Cerebellar cortex (tissue), 1 donor: ENCODE measurements at regions not wholly inside any gene's neighbourhood (a gene's known extent, or its start where the extent isn't known, plus 50 kb on each side); places are given as distances from the start of the nearest gene placed in this dataset.

Experiments used
- DNase-seq: peaks from one replicate; pipeline ENCODE4 v3.0.0-alpha.2; 2015; ENCODE audit warnings: low spot score

DNA sequence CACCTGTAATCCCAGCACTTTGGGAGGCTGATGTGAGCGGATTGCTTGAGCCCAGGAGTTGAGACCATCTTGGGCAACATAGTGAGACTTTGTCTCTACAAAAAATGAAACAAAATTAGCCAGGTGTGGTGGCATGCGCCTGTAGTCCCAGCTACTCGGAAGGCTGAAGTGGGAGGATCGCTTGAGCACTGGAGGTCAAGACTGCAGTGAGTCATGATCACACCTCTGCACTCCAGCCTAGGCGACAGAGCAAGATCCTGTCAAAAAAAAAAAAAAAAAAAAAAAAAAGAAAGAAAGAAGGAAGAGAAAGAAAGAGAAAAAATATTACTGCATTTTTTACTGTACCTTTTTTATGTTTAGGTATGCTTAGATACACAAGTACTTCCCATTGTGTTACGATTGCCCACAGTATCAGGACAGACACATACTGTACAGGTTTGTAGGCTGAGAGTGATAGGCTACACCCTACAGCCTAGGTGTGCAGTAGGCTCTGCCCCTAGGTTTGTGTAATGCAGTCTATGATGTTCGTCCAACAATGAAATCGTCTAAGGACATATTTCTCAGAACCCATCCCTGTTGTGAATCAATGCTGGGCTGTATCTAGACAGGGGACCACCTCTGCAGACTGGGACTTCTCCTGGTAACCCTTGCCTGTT is 160.4 kb upstream of the PWP1 start:
- DNase-seq = no peak

DNA sequence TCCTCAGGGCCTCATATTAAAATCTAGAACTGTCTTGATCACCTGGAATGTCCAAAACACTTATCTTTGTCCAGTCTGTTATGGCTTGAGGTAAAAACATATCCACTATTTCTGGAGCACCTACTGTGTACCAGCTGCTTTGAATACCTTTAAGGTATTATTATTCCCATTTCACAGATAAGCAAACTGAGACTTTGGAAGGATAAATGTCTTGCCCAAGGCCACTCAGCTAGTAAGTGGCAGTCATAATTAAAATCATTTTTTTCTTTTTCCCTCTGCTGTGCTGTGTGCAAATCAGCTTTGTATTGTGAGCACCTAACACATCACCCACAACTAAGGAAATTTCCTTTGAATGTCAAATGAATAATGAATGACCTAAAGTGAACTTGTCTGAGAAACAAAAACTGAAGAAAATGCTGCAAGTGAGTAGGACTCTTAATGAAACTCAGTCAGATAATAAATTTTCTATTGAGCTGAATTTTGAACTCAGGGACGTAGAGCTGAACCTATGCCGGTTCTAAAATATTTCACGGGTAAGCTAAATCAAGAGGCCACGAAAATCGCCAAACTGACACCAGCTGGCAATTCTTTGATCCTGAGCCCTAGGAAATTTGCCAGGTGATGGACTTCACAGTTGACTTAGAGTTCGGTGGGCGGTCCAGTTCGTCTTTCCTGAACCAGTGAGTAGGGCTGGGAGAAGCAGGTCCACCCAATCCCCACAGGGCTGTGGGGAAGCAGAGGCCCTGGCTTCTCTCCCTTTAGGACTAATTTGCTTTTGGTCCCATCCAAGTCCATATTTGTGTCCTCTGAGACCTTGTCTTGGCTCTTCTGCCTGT is 159.7 kb upstream of the PWP1 start:
- no peak for DNase-seq

DNA sequence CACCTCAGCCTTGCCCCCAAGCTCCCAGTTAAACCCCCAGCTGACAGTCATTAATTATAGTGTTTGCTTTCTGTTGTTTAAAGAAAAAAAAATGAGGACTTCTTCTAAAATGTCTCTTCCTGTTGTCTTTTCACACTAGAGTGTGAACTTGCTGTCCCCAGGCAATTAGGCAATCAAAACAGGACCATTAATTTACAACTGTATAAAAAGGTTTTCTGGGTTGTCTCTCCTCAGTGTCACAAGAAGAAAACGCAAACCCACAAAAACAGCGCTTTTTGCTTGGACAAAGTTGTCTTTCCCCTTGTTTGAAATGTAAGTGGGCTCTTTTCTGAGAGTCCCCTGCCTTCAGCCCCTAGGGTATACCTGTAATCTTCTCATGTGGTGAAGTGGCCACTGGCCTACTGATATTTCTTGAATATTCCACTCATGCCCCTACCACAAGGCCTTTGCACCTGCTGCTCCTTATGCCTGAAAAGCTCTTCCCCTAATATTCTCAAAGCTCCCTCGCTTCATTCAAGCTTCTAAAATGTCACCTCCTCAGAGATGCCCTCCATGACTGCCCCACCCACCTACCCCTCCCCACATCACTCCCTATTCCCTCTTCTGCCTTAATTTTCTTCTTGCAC is 158.9 kb upstream of the PWP1 start:
- no peak for DNase-seq

DNA sequence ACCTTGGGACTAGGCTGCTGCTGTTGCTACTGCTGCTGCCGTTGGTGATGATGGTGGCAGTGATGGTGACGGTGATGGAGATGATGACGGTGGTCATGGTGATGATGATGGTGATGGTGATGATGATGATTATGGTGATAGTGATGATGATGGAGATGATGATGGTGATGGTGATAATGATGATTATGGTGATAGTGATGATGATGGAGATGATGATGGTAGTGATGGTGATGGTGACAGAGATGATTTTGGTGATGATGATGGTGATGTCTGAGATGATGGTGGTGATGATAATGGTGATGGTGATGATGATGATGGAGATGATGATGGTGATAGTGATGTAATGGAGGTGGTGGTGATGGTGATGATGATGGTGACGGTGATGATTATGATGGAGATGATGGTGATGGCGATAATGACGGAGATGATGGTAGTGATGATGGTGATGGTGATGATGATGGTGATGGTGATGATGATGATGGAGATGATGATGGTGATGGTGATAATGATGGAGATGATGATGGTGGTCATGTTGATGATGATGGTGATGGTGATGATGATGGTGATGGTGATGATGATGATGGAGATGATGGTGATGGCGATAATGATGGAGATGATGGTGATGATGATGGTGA is 156.8 kb upstream of the PWP1 start:
- no peak for DNase-seq

DNA sequence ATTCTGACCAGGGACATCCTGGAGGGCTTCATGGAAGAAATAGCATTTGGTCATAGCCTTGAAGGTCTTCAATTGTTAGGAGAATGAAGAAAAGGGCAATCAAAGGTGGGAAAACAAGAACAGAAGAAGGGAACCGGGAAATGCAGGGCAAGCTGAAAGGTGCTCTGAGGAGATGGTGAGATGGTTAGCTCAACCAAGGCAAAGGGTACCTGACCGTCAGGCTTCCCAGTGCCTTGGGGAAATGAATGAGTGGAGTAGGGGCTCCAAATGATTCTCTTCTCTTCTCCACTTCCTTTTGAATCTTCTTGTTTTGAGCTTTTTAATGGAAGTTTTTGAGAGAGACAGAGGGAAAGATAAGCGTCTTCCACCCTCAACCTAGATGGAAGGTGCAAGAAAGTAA is 155.6 kb upstream of the PWP1 start:
- no peak for DNase-seq

DNA sequence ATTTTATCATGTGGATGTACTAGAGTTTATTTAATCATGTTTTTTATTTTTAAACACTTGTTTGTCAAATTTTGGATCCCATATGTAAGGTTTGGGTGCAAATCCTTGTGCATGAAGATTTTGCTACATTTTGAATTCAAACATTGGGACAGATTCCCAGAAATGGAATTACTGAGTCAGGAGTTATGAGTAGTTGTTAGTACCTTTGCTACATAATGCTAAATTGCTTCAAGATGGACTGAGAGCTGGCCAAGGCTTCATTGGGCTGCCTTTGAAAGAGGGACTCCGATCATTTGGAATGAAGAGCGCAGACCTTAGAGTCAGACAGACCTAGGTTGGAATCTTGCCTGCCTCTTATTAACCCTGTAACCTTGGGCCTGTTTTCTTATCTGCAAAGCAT is 154.9 kb upstream of the PWP1 start:
- no peak for DNase-seq

DNA sequence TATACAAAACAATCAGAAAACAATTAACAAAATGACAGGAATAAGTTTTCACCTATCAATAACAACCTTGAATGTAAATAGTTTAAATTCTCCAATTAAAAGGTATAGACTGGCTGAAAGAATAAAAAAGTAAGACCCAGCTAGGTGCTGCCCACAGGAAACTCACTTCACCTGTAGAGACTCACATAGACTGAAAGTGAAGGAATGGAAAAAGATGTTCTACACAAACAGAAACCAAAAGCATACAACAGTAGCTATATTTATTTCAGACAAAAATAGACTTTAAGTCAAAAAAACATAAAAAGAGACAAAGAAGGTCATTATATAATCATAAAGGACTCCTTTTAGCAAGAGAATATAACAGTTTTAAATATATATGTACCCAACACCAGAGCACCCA is 152.4 kb upstream of the PWP1 start:
- DNase-seq = no peak

DNA sequence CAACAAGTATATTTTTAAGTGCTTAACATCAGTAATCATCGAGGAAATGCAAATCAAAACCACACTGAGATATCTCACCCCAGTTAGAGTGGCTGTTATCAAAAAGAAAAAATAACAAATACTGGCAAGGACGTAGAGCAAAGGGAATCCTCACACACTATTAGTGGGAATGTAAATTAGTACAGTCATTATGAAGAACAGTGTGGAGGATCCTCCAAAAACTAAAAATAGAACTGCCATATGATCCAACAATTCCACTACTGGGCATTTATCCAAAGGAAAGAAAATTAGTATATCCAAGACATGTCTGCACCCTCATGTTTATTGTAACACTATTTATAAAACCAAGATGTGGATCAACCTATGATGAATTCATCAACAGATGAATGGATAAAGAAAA is 149.0 kb upstream of the PWP1 start:
- no peak for DNase-seq

DNA sequence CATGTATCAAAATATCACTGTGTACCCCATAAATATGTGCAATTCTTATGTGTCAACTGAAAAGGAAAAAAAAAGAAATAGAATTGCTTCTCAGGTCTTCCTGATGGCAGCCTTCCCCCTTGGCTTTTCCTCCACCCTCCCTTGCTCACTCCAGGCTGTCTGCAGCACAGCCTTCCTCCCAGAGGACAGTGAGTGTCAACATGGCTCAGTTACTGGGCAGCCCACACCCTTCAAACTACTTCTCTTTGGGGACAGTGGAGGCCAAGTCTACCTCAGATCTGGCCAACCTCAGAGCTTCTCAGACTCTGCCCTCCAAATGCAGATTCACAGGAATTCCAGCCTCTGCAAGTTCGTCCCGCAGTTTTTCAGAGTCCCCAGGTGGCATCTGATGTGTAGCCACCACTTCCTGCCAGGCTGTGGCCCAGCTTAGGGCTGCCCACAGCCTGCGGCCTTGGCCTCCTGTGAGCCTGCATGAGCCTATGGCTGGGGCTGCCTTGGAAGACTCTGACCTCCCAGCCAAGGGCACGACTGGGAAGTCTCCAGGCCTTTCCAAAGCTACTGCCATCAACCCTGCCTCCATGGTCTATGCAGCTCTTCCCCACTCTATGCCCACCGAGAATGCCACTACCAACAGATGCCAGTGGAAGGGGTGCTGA is 148.0 kb upstream of the PWP1 start:
- DNase-seq = no peak

DNA sequence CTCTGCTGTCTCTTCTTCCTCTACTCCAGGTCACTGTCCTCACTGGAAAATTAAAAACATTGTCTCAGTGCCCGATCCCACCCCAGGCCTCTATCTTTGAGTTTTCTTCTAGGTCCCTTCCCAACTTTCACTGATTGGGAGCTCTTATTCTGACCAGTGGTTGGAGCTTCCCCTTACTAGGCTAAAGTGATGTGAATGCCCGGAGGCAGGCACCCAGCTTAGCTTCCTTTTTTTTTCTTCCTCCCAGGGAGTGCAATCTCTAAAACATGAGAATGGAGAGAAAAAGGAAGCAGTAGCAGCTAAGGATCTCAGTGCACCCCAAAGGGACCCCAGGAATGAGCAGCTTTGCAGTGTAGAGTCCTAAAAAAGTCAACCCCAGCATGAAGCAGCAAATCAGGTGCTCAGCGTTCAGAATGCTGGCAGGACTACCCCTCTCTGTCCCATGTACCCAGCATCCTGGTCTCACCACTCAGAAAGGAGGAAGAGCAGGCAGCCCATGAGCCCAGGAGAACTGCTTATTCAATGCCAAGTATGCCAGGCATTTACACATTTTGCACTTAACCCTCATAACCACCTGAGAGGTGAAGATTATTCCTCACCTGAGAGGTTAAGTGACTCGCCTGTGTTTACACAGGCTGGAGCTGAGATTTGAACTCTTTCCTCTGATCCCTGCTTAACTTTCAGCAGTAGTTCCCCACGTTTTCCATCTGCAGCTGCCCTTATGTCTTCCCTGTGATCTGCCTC is 146.2 kb upstream of the PWP1 start:
- DNase-seq = no peak

DNA sequence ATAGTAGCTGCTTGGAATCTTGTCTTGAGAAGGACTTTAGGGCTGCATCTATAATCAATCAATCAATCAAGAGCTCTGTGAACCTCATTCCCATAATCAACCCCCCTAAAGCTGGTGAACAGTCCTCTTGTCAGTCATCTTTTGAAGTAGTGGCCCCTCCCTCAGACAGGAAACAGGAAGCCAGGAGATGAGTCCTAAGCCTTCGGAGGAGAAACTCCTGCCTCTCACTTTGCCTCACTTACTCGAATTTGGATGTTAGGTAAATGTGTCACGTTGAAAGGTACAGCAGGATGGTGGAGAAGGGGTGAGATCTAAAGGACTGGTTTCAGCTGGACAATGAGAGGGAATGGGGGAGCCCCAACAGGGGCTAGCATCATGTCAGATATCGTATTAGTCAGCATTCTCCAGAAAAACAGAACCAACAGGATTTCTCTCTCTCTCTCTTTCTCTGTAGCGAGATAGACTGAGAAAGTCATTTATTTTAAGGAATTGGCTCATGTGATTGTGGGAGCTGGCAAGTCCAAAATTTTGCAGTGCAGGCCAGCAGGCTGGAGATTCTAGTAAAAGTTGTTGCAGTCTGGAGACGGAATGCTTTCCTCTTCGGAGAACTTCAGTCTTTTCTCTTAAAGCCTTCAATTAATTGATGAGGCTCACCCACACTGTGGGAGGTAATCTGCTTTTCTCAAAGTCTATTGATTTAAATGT is 144.4 kb upstream of the PWP1 start:
- DNase-seq = no peak

DNA sequence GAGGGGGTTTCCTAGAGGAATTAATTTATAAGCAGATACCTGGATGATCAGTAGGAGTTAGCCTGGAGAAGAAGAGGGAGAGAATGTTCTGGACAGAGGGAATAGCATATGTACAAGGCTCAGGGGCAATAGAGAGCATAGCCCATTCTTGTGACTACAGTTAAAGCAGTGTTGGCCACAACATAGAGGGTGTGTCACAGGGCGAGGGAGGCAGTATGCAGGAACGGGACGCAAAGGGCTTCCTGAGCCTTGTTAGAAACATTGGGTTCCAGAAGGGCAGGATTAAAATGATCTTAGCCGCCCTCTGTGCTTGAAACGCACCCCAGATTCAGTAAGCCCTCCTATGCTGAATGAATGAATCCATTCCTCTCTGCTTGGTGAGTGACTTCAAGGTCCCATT is 142.2 kb upstream of the PWP1 start:
- no peak for DNase-seq

DNA sequence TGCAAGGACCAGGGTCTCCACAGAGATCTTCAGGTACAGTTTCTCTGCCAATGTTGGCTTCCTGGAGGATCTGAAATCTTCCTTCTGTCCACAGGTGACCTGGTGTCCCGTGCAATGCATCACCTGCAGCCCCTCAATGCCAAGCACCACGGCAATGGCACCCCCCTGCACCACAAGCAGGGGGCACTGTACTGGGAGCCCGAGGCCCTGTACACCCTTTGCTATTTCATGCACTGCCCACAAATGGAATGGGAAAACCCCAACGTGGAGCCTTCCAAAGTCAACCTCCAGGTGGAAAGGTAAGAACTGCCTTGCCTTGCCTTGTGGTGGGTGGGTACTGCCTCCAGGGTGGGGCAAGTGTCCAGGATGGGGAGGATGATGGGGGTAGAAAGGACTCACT is 141.8 kb upstream of the PWP1 start:
- no peak for DNase-seq

DNA sequence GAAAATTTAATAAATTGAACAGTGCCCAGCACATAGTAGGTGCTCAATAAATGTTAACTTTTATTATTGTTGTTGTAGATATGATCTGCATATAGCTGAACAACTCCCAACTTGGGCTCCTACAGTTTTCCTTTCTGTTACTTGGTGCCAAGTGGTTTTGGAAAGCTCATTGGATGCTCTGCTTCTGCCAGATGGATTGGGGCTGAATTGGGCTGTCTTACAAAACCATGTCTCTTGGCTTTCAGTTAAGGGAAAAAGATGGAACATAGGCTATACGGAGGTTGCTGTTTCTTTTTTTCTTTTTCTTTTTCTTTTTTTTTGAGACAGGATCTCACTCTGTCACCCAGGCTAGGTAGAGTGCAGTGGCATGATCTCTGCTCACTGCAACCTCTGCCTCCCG is 140.7 kb upstream of the PWP1 start:
- peak; percentile 30 for DNase-seq

DNA sequence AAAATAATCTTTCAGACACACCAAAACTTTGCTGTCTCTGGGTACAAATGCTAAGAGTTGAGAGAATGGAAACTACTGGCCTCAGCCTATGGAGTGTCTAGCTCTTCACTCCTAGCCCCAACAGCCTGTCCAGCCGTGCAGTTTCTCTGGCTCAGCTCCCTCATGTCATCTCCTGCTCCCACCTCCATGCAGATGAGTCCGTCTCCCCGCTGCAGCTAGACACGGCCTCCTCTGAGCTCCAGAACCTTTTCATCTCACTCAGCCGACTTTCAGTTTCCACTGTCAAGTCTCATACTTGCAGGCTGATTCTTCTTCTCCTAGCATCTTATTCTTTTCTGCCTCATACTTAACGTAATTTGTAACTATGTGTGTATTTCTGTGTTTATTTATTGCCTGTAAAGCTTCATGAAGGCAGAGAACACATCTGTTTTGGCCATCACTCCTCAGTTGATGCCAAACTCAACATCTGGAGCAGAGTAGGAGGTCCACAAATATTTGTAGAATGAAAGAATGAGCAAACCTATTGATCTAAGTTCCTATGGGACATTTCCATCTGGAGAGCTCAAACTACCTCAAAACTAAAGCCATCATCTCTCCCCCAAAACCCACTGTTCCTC is 139.8 kb upstream of the PWP1 start:
- no peak for DNase-seq

DNA sequence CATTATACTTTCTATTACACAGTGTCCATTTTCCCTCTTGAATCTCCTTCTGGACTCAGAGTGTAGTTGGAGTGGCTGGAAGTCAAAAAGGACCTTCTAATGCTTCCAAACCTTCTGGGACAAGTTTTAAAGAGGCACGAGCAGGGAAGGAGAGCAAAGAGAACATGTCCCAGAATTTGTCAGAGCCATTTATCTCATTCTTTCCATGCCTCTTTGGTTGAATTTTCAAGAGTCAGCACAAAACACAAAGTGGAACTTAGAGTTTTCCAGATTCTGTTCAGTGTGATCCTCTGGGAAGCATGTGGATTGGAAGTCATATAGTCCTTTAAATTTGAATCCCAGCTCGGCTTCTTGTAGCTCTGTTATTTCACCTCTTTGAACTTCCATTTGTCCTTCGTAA is 138.2 kb upstream of the PWP1 start:
- DNase-seq = no peak

DNA sequence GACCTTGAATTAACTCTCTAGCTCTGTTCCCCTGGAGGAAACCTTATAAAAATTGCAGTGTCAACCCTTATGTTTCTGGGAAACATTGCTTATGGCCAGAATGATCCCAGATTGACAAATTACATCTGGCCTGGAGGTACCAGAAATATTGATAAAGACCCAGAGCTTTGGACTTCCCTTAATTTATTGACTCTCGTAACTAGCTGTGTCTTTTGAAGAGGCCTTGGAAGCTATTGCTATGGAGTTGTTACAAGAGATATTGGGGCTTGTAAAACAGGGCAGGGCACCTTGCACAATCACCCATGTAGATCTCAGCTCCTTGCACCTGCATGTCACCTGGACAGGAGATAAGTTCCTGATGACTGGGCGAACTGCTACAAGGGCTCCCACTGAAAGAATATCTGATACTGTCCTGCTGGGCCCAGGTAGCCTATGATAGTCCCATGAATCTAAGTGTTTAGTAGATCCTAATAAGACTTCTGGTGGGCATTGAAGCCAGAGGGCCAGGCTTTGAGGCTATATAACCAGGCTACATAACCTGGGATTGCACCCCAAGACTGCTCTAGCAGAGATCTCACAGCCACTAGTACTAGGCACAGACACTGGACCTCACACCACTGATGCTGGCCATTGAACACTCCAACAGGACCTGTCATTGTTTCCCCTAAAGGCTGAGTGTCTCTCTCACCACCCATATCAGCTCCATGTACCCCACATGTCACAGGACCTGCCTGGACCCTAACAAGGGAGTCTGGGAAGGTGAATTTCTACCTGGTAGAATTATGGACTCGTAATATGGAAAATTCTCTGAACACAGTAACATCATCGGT is 135.7 kb upstream of the PWP1 start:
- no peak for DNase-seq

DNA sequence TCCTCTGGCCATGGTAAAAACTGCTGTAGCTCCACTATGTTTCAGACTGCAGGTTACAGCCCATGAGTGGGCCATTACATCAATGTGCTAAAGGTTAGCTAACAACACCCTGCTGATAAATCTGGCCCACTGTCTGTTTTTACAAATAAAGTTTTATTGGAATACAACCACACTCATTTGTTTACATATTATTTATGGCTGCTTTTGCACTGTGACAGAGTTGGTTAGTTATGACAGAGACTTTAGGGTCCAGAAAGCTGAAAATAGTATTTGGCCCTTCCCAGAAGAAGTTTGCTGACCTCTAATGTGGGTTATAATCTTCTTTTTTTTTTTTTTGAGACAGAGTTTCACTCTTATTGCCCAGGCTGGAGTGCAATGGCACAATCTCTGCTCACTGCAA is 134.2 kb upstream of the PWP1 start:
- no peak for DNase-seq

DNA sequence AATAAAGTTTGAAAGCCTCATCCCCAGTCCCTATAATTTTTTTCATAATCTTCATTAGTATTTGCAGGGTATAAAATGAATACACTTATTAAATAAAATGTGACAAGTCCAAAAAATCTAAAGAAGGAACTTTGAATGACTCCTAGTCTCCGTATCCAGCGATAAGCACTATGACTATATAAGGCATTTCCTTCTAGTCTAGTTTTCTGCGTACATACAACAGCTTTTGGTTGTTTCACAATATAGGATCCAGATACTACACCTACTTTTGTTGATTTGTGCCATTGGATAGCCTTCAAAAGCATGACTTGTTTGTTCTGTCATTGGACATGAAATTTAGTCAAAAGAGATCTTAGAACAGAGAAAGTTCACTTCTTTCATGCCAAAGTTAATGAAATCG is 133.3 kb upstream of the PWP1 start:
- no peak for DNase-seq
